Mammary epithelial cell (primary cell): ENCODE measurements at regions not wholly inside any gene's neighbourhood (a gene's known extent, or its start where the extent isn't known, plus 50 kb on each side); places are given as distances from the start of the nearest gene placed in this dataset.

Experiments used
- EZH2 ChIP-seq: IDR thresholded peaks from 2 replicates; pipeline ENCODE4 v1.6.1; 2012; ENCODE audit warnings: low read length, inconsistent platforms, borderline replicate concordance
- TF ChIP-seq, protein P1 (sequence below), 2 donors: IDR thresholded peaks in 1 of 2; conservative IDR thresholded peaks in 1 of 2; 2 replicates each; pipeline ENCODE4 v1.5.1; 2011 to 2012; ENCODE audit warnings: inconsistent platforms in 2 of 2, low read length in 2 of 2, mild to moderate bottlenecking in 2 of 2, control low read depth in 1 of 2, low read depth in 1 of 2; ENCODE audit not compliant: insufficient read depth in 1 of 2; ENCODE audit errors: extremely low read depth in 1 of 2

DNA sequence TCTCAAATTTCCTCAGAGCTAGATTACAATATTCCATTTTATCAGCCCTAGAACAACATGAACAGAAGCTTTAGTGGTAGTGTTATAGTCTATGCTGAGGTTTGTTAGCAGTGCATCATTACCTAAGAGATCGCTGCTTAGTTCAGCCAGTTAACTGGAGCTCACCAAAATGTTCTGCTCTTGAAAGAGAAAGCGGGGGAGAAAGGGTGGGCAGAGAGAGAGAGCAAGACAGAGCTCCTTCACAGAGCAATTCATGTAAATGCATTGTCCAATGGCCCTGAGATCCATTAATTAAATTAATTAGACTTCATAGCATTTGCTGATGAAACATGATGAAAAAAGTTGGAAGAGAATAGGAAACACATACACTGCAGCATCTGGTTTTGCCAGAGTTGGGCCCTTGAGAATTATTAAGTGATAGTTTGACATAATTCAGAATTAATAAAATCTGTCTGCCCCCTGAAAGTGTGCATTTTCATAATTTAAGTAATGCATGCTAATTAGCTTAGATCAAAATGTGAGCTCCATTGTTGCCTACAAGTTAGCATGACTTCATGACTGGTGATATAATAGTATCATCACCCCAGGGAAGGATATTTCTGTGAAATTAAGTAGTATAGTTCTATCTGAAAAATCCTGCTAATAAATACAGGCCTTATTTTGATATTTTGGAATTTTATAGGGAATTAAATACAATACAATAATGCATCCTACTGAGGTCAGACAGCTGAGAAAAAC, 86.9 kb upstream of the LYSMD4 start:
- TF ChIP-seq, protein P1, sequence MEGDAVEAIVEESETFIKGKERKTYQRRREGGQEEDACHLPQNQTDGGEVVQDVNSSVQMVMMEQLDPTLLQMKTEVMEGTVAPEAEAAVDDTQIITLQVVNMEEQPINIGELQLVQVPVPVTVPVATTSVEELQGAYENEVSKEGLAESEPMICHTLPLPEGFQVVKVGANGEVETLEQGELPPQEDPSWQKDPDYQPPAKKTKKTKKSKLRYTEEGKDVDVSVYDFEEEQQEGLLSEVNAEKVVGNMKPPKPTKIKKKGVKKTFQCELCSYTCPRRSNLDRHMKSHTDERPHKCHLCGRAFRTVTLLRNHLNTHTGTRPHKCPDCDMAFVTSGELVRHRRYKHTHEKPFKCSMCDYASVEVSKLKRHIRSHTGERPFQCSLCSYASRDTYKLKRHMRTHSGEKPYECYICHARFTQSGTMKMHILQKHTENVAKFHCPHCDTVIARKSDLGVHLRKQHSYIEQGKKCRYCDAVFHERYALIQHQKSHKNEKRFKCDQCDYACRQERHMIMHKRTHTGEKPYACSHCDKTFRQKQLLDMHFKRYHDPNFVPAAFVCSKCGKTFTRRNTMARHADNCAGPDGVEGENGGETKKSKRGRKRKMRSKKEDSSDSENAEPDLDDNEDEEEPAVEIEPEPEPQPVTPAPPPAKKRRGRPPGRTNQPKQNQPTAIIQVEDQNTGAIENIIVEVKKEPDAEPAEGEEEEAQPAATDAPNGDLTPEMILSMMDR (conservative IDR thresholded peaks at IDR 0.05 in 1 of 2, IDR thresholded peaks at IDR 0.05 in 1 of 2; ENCODE audit: extremely low read depth in 1 of 2, insufficient read depth in 1 of 2, low read depth in 1 of 2, low read length in 2 of 2), result no peak
- no peak for TF ChIP-seq EZH2
